H1 (cell line): ENCODE measurements at regions not wholly inside any gene's neighbourhood (a gene's known extent, or its start where the extent isn't known, plus 50 kb on each side); places are given as distances from the start of the nearest gene placed in this dataset.

Source experiments
- CTCF ChIA-PET: fragments of 300-600 bp; sonication (Branson Sonifier 250); formaldehyde crosslinking; loops from one replicate; lab custom pipeline; 2021; ENCODE audit not compliant: partially characterized antibody; lab: Charles Lee
- POLR2A ChIA-PET: fragments of 300-600 bp; sonication (Branson Sonifier 250); formaldehyde crosslinking; loops from one replicate; lab custom pipeline; 2021; ENCODE audit warnings: inconsistent platforms; ENCODE audit not compliant: partially characterized antibody; lab: Charles Lee
- DNase-seq, 2 experiments: peaks; one replicate each; pipeline versions ENCODE4 v3.0.0 to v3.0.0-alpha.2; 2010 to 2022; ENCODE audit warnings: low spot score in 2 of 2, low read depth in 1 of 2, mixed read lengths in 1 of 2
- FAIRE-seq: peaks from 2 replicates; lab custom pipeline; 2011; peaks lifted over from hg19 to GRCh38; lab: Jason Lieb, UNC
- H2AFZ ChIP-seq: 2 replicates; pipeline ENCODE4 v1.8.1; 2012; ENCODE audit warnings: low read length, inconsistent platforms
- H2AK5ac ChIP-seq: 2 replicates; pipeline ENCODE4 v1.6.1; 2013; ENCODE audit warnings: low read depth, low read length
- H2BK120ac ChIP-seq: replicated peaks from 2 replicates; pipeline ENCODE3; 2013; ENCODE audit warnings: low read depth, low read length, inconsistent platforms
- H2BK12ac ChIP-seq: 2 replicates; pipeline ENCODE4 v1.6.1; 2013; ENCODE audit warnings: low read depth, low read length
- H2BK15ac ChIP-seq: 2 replicates; pipeline ENCODE4 v1.6.1; 2013; ENCODE audit warnings: low read length
- H2BK20ac ChIP-seq: 2 replicates; pipeline ENCODE4 v1.6.1; 2013; ENCODE audit warnings: low read length
- H2BK5ac ChIP-seq: 2 replicates; pipeline ENCODE4 v1.6.1; 2013; ENCODE audit warnings: low read depth, low read length
- H3K14ac ChIP-seq: 2 replicates; pipeline ENCODE4 v1.6.1; 2013; ENCODE audit warnings: inconsistent platforms; ENCODE audit not compliant: insufficient read length
- H3K18ac ChIP-seq: 2 replicates; pipeline ENCODE4 v1.6.1; 2013; ENCODE audit warnings: low read length; ENCODE audit errors: extremely low read depth
- H3K23ac ChIP-seq: 2 replicates; pipeline ENCODE4 v1.6.1; 2013; ENCODE audit warnings: inconsistent platforms; ENCODE audit not compliant: insufficient read length
- H3K23me2 ChIP-seq: 2 replicates; pipeline ENCODE4 v1.6.1; 2013; ENCODE audit warnings: low read depth, low read length
- H3K27ac ChIP-seq: 2 replicates; pipeline ENCODE4 v1.6.1; 2011; ENCODE audit warnings: low read depth, low read length, inconsistent platforms
- H3K27me3 ChIP-seq, 4 experiments: replicated peaks in 1 of 4; 1 replicate in 1 of 4; 2 replicates in 3 of 4; pipeline versions ENCODE4 v1.6.1 to v1.8.1; 2011 to 2013; ENCODE audit warnings: low read length in 3 of 4, mild to moderate bottlenecking in 3 of 4, inconsistent platforms in 2 of 4, mixed read lengths in 2 of 4, moderate library complexity in 1 of 4; ENCODE audit not compliant: control insufficient read depth in 3 of 4, insufficient read depth in 3 of 4; ENCODE audit errors: extremely low read depth in 1 of 4
- H3K36me3 ChIP-seq, 4 experiments: 2 replicates each; pipeline versions ENCODE4 v1.6.1 to v1.8.1; 2011 to 2013; ENCODE audit warnings: mild to moderate bottlenecking in 4 of 4, low read length in 3 of 4, moderate library complexity in 2 of 4, control low read depth in 1 of 4, inconsistent platforms in 1 of 4; ENCODE audit not compliant: insufficient read depth in 4 of 4, control insufficient read depth in 2 of 4
- H3K4ac ChIP-seq: replicated peaks from 2 replicates; pipeline ENCODE3; 2013; ENCODE audit warnings: low read length, low read depth, mixed read lengths, inconsistent platforms; ENCODE audit not compliant: insufficient read length
- H3K4me1 ChIP-seq, 4 experiments: replicated peaks in 1 of 4; 1 replicate in 1 of 4; 2 replicates in 3 of 4; pipeline versions ENCODE4 v1.6.1 to v1.8.1; 2011 to 2013; ENCODE audit warnings: low read length in 3 of 4, inconsistent platforms in 2 of 4, mixed read lengths in 1 of 4; ENCODE audit not compliant: insufficient read depth in 4 of 4, control insufficient read depth in 3 of 4
- H3K4me2 ChIP-seq, 2 experiments: 2 replicates each; pipeline versions ENCODE4 v1.6.1 to v1.8.1; 2011 to 2013; ENCODE audit warnings: low read depth in 2 of 2, low read length in 2 of 2, control low read depth in 1 of 2, inconsistent platforms in 1 of 2, mild to moderate bottlenecking in 1 of 2; ENCODE audit not compliant: insufficient read depth in 1 of 2
- H3K4me3 ChIP-seq, 4 experiments: fragments of 200-600, 300-600 bp in 1 of 4; sonication (generic), shearing (Covaris generic), sonication (Bioruptor Twin) in 1 of 4; 2 replicates each; pipeline versions ENCODE4 v1.5.1 to v1.8.1; 2011 to 2016; ENCODE audit warnings: low read length in 4 of 4, low read depth in 3 of 4, control low read depth in 2 of 4, inconsistent platforms in 2 of 4, mild to moderate bottlenecking in 2 of 4, mixed read lengths in 1 of 4, moderate library complexity in 1 of 4; ENCODE audit not compliant: insufficient read depth in 2 of 4; ENCODE audit errors: extremely low read depth in 1 of 4
- H3K56ac ChIP-seq: replicated peaks from 2 replicates; pipeline ENCODE3; 2013; ENCODE audit warnings: low read depth, mild to moderate bottlenecking, mixed read lengths, low read length, inconsistent platforms; ENCODE audit not compliant: insufficient read length
- H3K79me1 ChIP-seq: 2 replicates; pipeline ENCODE4 v1.6.1; 2013; ENCODE audit warnings: low read depth, low read length, control low read depth
- H3K79me2 ChIP-seq, 2 experiments: 2 replicates each; pipeline versions ENCODE4 v1.6.1 to v1.8.1; 2012 to 2013; ENCODE audit warnings: low read length in 2 of 2, mild to moderate bottlenecking in 2 of 2, inconsistent platforms in 1 of 2; ENCODE audit not compliant: insufficient read depth in 2 of 2, control insufficient read depth in 1 of 2
- H3K9ac ChIP-seq, 4 experiments: replicated peaks in 1 of 4; 1 replicate in 1 of 4; 2 replicates in 3 of 4; pipeline versions ENCODE4 v1.6.1 to v1.8.1; 2011 to 2013; ENCODE audit warnings: low read depth in 3 of 4, low read length in 3 of 4, control low read depth in 2 of 4, mild to moderate bottlenecking in 2 of 4, moderate library complexity in 2 of 4, inconsistent platforms in 1 of 4; ENCODE audit errors: extremely low read depth in 1 of 4
- H3K9me3 ChIP-seq, 2 experiments: 2 replicates each; pipeline versions ENCODE4 v1.6.1 to v1.8.1; 2012 to 2013; ENCODE audit warnings: mild to moderate bottlenecking in 2 of 2, moderate library complexity in 2 of 2, control low read depth in 1 of 2, inconsistent platforms in 1 of 2, low read depth in 1 of 2, low read length in 1 of 2, mixed read lengths in 1 of 2; ENCODE audit not compliant: insufficient read depth in 2 of 2
- H4K20me1 ChIP-seq, 2 experiments: replicated peaks in 1 of 2; 2 replicates each; pipeline versions ENCODE3 to v1.8.1; 2011 to 2013; ENCODE audit warnings: inconsistent platforms in 2 of 2, low read length in 2 of 2, mild to moderate bottlenecking in 1 of 2; ENCODE audit not compliant: insufficient read depth in 2 of 2, control insufficient read depth in 1 of 2
- H4K5ac ChIP-seq: 2 replicates; pipeline ENCODE4 v1.6.1; 2013; ENCODE audit warnings: low read length, low read depth, mixed read lengths, inconsistent platforms; ENCODE audit not compliant: insufficient read length
- H4K8ac ChIP-seq: 2 replicates; pipeline ENCODE4 v1.8.0; 2013; ENCODE audit warnings: mild to moderate bottlenecking, moderate library complexity, low read length, inconsistent platforms; ENCODE audit not compliant: insufficient read depth; ENCODE audit errors: extremely low read depth
- H4K91ac ChIP-seq: replicated peaks from 2 replicates; pipeline ENCODE3; 2013; ENCODE audit warnings: low read length, mixed read lengths, inconsistent platforms; ENCODE audit not compliant: insufficient read length
- EGR1 ChIP-seq: IDR thresholded peaks from 2 replicates; pipeline ENCODE4 v1.6.1; 2011; ENCODE audit warnings: low read depth, low read length, borderline replicate concordance
- GTF2F1 ChIP-seq: IDR thresholded peaks from 2 replicates; pipeline ENCODE4 v1.6.1; 2012; ENCODE audit warnings: low read depth, low read length, improper control_type of control experiment, borderline replicate concordance
- SP2 ChIP-seq: IDR thresholded peaks from 2 replicates; pipeline ENCODE4 v1.6.1; 2012; ENCODE audit warnings: mild to moderate bottlenecking, low read length, inconsistent platforms
- TBP ChIP-seq: IDR thresholded peaks from 2 replicates; pipeline ENCODE4 v1.6.1; 2011; ENCODE audit warnings: low read depth, low read length, improper control_type of control experiment
- WGBS, 2 experiments: shearing (Covaris generic) in 1 of 2; methylation state at CpG; one replicate each; pipeline versions ENCODE4 v1.1.6 to v1.1.7; 2013 to 2015; ENCODE audit warnings: low lambda C conversion rate in 2 of 2, mixed read lengths in 2 of 2, inconsistent platforms in 1 of 2, low coverage in 1 of 2, missing lambda C conversion rate in 1 of 2; ENCODE audit not compliant: insufficient replicate concordance in 2 of 2, insufficient coverage in 1 of 2, insufficient read length in 1 of 2; ENCODE audit errors: extremely low coverage in 1 of 2, missing lambda C conversion rate in 1 of 2; 5-methylcytosine and 5-hydroxymethylcytosine counted together
- TF ChIP-seq, protein P1 (sequence below), 3 experiments: IDR thresholded peaks; 1 replicate in 2 of 3; 2 replicates in 1 of 3; pipeline versions ENCODE4 v1.5.1 to v1.6.1; 2011; ENCODE audit warnings: low read length in 3 of 3, mild to moderate bottlenecking in 3 of 3, inconsistent platforms in 2 of 3, low read depth in 1 of 3, moderate library complexity in 1 of 3; ENCODE audit not compliant: insufficient read depth in 1 of 3; ENCODE audit errors: control extremely low read depth in 1 of 3

DNA sequence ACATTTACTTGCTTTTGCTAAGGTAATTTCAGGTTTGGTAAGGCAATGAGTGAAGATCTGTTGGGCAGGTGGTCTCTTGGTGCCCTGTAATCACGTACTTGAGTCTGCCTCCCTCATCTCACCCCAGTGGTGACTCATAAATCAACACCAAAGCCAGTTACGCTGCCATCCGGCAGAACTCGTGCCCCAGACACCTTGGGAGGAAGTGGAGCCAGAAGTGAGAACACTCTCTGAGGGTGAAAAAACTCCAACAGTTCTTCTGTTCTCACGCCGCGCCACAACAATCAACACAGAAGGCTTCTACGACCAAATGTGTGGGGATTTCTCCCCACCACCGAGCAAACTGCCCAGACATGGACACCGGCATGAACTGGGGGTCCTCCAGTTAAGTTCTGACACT, 206.2 kb downstream of the ARL4C start:
- no peak overlapping the region for H2BK12ac ChIP-seq
- no peaks in the 10 kb centered on the region for H3K23me2 ChIP-seq
- no peaks in the 10 kb centered on the region for H3K79me1 ChIP-seq
- H3K4me3 ChIP-seq = no peak overlapping the region
- 88% methylated on average over 10 of the region's 10 CpGs; no CpG with 5 or more reads in 1 of the 2 experiments for WGBS, 2 experiments
- no peak overlapping the region for H4K8ac ChIP-seq
- H2BK15ac ChIP-seq = no peak overlapping the region
- H2BK5ac ChIP-seq = no peak overlapping the region
- H3K27ac ChIP-seq = no peak overlapping the region
- no peak overlapping the region for H3K23ac ChIP-seq
- DNase-seq = no peak
- no peak overlapping the region for H3K18ac ChIP-seq
- H2AK5ac ChIP-seq = no peak overlapping the region
- FAIRE-seq = no peak
- H3K9me3 ChIP-seq = no peaks in the 10 kb centered on the region
- ChIA-PET POLR2A (no interaction called here), CTCF (interaction anchor here (0.8 to 3.6 kb wide), 13 partner anchors 10 to 313 kb away, joined by 3 to 42 read pairs (median 3); no protein-coding TSS in a partner anchor)
- H2BK20ac ChIP-seq = no peak overlapping the region
- no peak overlapping the region for H3K9ac ChIP-seq
- no peak overlapping the region for H3K14ac ChIP-seq
- no peak overlapping the region for H4K5ac ChIP-seq
- no peak for TF ChIP-seq GTF2F1
- TF ChIP-seq, protein P1, sequence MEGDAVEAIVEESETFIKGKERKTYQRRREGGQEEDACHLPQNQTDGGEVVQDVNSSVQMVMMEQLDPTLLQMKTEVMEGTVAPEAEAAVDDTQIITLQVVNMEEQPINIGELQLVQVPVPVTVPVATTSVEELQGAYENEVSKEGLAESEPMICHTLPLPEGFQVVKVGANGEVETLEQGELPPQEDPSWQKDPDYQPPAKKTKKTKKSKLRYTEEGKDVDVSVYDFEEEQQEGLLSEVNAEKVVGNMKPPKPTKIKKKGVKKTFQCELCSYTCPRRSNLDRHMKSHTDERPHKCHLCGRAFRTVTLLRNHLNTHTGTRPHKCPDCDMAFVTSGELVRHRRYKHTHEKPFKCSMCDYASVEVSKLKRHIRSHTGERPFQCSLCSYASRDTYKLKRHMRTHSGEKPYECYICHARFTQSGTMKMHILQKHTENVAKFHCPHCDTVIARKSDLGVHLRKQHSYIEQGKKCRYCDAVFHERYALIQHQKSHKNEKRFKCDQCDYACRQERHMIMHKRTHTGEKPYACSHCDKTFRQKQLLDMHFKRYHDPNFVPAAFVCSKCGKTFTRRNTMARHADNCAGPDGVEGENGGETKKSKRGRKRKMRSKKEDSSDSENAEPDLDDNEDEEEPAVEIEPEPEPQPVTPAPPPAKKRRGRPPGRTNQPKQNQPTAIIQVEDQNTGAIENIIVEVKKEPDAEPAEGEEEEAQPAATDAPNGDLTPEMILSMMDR (IDR thresholded peaks at IDR 0.05; ENCODE audit: control extremely low read depth in 1 of 3, insufficient read depth in 1 of 3, low read depth in 1 of 3, low read length in 3 of 3) = no peak
- TF ChIP-seq TBP = no peak
- TF ChIP-seq SP2 = no peak
- TF ChIP-seq EGR1 = no peak
- H3K4ac ChIP-seq = no peak overlapping the region
- H3K4me1 ChIP-seq = peaks cover 0 to 2% (median 1%) of the 10 kb centered on the region in 4 experiments; a peak in 4 of 7 replicates
- no peak overlapping the region for H2AFZ ChIP-seq
- H4K20me1 ChIP-seq = no peaks in the 10 kb centered on the region
- no peaks in the 10 kb centered on the region for H3K27me3 ChIP-seq
- no peak overlapping the region for H3K56ac ChIP-seq
- no peak overlapping the region for H3K4me2 ChIP-seq
- no peaks in the 10 kb centered on the region for H3K36me3 ChIP-seq
- H3K79me2 ChIP-seq = no peaks in the 10 kb centered on the region
- no peak overlapping the region for H4K91ac ChIP-seq
- H2BK120ac ChIP-seq = no peak overlapping the region
